ENCODE measurements at regions not wholly inside any gene's neighbourhood (a gene's known extent, or its start where the extent isn't known, plus 50 kb on each side); places are given as distances from the start of the nearest gene placed in this dataset.
A peak's percentile ranks its signal among the peaks of the same experiment; 100 is the strongest.

DNA sequence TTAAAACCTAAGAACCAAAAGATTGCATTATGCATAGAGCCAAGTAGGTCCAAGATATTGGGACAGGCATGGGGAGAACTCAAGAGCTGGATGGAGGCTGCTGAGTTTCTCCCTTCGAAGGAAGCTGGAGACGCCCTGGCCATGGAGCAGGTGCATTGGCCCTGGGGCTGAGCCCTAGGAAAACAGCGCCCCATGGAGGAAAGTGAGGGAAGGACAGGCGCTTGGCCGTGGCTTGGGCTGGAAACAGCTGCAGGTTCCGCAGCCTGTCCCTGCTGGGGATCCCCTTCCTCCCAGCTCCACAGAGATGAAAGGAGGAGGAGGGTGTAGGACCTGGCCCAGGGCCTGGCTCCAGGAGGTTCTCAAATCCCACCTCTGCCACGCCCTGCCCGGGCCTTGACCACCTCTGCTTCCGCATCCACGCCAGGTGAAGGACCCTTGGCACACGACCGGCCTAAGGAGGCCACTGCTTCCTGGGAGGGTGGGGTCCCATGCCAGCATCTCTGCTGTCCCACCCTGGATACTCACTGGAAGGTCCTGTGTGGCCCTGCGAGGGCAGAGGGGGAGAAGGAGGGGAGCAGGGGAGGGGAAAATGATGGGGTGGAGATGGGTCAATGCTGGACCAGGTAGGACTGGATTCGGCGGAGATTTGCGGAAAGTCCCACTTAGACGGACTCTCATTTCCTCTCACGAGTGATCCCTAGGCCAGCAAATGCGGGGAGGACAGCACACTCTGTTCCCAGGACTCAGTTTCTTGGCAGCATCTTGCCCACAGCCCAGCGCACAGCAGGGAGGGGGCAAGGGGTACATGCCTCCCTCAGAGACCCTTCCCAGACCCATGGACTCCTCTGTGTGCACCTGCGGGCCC lies 258.6 kb upstream of the TCERG1L start:
- no peak for TF ChIP-seq MAFK (IDR thresholded peaks at IDR 0.05; ENCODE audit: partially characterized antibody)
- no peak for TF ChIP-seq TP53 (CRISPR knock-in tag; IDR thresholded peaks at IDR 0.05)
- no peak for TF ChIP-seq ELK1 (IDR thresholded peaks at IDR 0.05; ENCODE audit: low read depth, low read length)
- TF ChIP-seq, protein P1, sequence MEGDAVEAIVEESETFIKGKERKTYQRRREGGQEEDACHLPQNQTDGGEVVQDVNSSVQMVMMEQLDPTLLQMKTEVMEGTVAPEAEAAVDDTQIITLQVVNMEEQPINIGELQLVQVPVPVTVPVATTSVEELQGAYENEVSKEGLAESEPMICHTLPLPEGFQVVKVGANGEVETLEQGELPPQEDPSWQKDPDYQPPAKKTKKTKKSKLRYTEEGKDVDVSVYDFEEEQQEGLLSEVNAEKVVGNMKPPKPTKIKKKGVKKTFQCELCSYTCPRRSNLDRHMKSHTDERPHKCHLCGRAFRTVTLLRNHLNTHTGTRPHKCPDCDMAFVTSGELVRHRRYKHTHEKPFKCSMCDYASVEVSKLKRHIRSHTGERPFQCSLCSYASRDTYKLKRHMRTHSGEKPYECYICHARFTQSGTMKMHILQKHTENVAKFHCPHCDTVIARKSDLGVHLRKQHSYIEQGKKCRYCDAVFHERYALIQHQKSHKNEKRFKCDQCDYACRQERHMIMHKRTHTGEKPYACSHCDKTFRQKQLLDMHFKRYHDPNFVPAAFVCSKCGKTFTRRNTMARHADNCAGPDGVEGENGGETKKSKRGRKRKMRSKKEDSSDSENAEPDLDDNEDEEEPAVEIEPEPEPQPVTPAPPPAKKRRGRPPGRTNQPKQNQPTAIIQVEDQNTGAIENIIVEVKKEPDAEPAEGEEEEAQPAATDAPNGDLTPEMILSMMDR (IDR thresholded peaks at IDR 0.05) = no peak
- TF ChIP-seq PHF8 (IDR thresholded peaks at IDR 0.05; ENCODE audit: borderline replicate concordance, low read depth) = no peak
- TF ChIP-seq, protein P2, sequence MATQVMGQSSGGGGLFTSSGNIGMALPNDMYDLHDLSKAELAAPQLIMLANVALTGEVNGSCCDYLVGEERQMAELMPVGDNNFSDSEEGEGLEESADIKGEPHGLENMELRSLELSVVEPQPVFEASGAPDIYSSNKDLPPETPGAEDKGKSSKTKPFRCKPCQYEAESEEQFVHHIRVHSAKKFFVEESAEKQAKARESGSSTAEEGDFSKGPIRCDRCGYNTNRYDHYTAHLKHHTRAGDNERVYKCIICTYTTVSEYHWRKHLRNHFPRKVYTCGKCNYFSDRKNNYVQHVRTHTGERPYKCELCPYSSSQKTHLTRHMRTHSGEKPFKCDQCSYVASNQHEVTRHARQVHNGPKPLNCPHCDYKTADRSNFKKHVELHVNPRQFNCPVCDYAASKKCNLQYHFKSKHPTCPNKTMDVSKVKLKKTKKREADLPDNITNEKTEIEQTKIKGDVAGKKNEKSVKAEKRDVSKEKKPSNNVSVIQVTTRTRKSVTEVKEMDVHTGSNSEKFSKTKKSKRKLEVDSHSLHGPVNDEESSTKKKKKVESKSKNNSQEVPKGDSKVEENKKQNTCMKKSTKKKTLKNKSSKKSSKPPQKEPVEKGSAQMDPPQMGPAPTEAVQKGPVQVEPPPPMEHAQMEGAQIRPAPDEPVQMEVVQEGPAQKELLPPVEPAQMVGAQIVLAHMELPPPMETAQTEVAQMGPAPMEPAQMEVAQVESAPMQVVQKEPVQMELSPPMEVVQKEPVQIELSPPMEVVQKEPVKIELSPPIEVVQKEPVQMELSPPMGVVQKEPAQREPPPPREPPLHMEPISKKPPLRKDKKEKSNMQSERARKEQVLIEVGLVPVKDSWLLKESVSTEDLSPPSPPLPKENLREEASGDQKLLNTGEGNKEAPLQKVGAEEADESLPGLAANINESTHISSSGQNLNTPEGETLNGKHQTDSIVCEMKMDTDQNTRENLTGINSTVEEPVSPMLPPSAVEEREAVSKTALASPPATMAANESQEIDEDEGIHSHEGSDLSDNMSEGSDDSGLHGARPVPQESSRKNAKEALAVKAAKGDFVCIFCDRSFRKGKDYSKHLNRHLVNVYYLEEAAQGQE (IDR thresholded peaks at IDR 0.05) = no peak
- no peak for TF ChIP-seq CEBPB (IDR thresholded peaks at IDR 0.05)
- TF ChIP-seq ZFP36 (IDR thresholded peaks at IDR 0.05; ENCODE audit: borderline replicate concordance, partially characterized antibody) = no peak
- TF ChIP-seq RAD21 (conservative IDR thresholded peaks at IDR 0.05 in 1 of 2, IDR thresholded peaks at IDR 0.05 in 1 of 2) = 0 out of 5 replicates have a peak, but pooled peaks of 1 of the 2 experiments have one; percentile 12
